Tibial nerve (tissue), 3 donors: ENCODE measurements at regions not wholly inside any gene's neighbourhood (a gene's known extent, or its start where the extent isn't known, plus 50 kb on each side); places are given as distances from the start of the nearest gene placed in this dataset.

Experiments used
- POLR2A ChIP-seq, 2 donors: fragments of 450-650 bp; IDR thresholded peaks; one replicate each; pipeline ENCODE4 v1.6.1; 2017; ENCODE audit warnings: antibody characterized with exemption in 2 of 2, mild to moderate bottlenecking in 2 of 2, moderate library complexity in 2 of 2
- TF ChIP-seq, protein P1 (sequence below), 5 experiments: fragments of 200-600 bp in 3 of 5; fragments of 450-650 bp in 2 of 5; sonication (generic) in 3 of 5; IDR thresholded peaks; one replicate each; pipeline ENCODE4 v1.5.1; 2016 to 2019; ENCODE audit warnings: antibody characterized with exemption in 5 of 5, mild to moderate bottlenecking in 3 of 5, moderate library complexity in 2 of 5

DNA sequence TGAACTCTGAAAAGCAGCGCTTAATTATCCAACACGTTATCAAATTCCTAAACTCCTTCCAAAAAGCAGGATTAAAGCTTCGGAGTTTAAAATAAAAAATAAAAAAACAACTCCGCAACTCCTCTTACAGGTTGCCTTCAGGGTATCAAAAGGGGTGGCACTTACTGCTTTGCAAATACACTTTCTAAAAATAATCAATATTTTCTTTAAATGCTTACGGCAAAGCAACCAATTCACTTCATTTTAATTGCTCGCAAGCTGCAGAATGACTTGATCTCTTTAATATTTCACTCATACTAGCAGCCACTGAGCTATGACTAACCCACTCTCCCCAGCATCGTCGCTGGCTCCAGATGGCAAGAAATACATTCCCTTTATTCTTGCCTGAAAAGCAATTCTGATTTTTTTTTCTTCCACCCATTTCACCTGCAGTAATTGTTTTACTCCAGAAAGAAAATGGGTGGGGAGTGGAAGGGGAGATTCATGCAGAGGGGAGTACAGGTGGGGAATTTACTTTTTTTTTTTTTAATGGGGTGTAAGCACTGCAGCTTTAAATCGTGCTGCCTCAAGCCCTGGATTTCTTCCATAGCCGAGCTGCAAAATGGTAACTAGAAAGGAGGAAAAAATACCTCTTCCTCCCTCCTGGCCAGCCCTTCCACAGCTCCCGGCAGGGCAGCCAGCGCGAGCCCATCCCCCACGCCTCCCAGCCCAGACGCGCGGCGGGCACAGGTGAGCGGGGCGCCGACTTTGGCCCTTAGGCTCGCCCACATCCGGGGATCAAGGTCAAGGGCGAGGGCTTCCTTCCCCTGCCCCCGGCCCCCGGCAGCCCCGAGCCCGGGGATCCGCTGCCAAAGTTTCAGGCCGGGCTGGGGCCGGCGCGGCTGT, 54.2 kb upstream of the FHIP2A start:
- TF ChIP-seq, protein P1, sequence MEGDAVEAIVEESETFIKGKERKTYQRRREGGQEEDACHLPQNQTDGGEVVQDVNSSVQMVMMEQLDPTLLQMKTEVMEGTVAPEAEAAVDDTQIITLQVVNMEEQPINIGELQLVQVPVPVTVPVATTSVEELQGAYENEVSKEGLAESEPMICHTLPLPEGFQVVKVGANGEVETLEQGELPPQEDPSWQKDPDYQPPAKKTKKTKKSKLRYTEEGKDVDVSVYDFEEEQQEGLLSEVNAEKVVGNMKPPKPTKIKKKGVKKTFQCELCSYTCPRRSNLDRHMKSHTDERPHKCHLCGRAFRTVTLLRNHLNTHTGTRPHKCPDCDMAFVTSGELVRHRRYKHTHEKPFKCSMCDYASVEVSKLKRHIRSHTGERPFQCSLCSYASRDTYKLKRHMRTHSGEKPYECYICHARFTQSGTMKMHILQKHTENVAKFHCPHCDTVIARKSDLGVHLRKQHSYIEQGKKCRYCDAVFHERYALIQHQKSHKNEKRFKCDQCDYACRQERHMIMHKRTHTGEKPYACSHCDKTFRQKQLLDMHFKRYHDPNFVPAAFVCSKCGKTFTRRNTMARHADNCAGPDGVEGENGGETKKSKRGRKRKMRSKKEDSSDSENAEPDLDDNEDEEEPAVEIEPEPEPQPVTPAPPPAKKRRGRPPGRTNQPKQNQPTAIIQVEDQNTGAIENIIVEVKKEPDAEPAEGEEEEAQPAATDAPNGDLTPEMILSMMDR (IDR thresholded peaks at IDR 0.05): no peak
- no peak for TF ChIP-seq POLR2A (IDR thresholded peaks at IDR 0.05)
